ENCODE measurements at regions not wholly inside any gene's neighbourhood (a gene's known extent, or its start where the extent isn't known, plus 50 kb on each side); places are given as distances from the start of the nearest gene placed in this dataset.

DNA sequence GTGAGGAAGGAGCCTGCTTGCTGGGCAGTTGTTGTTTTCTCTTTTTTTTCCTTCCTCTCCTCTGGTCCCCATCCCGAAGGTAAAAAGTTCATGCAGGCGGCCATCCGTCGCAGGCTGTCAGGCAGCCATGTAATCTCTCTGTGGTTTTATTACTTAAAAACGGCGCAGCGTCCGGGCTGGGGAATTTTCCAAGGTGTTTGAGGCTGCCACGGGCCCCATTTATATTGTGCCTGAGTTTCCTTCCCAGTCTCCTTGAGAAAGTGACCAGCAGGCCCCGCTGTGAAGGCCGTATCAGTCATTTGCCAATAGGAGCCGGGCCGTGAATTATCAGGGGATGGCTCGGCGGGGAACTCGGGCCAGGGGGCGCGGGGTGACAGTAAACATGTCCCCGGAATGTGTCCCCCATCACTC lies 289.7 kb downstream of the PBX3 start:
- peak overlapping the region; percentile 23 for H3K4me2 ChIP-seq (ENCODE audit: insufficient read depth, low read length)
- no peaks in the 10 kb centered on the region for H3K36me3 ChIP-seq (ENCODE audit: insufficient read depth, low read length)
- no peak for DNase-seq (ENCODE audit: insufficient read length, low spot score, missing footprints)
- H3K4me1 ChIP-seq (ENCODE audit: insufficient read depth, low read length) = no peaks in the 10 kb centered on the region
- H3K79me2 ChIP-seq (ENCODE audit: insufficient read depth, low read length) = no peaks in the 10 kb centered on the region
- H3K9me3 ChIP-seq (ENCODE audit: low read depth, low read length) = no peaks in the 10 kb centered on the region
- no peak overlapping the region for H3K4me3 ChIP-seq (ENCODE audit: insufficient read depth, low read length)
- TF ChIP-seq CTCF (IDR thresholded peaks at IDR 0.05; ENCODE audit: extremely low read depth, low read depth, low read length) = no peak
- H2AFZ ChIP-seq (ENCODE audit: low read length) = no peak overlapping the region
- H4K20me1 ChIP-seq (ENCODE audit: insufficient read depth, low read length) = no peaks in the 10 kb centered on the region
- no peak overlapping the region for H3K27ac ChIP-seq (ENCODE audit: low read depth, low read length)
- peaks cover 14% of the 10 kb centered on the region for H3K27me3 ChIP-seq (ENCODE audit: insufficient read depth, low read length)

- Histone ChIP-seq H3K4me1 (ENCODE audit: insufficient read depth, low read length) (no peaks in the 10 kb centered on the region), H3K4me3 (ENCODE audit: insufficient read depth, low read length) (no peak overlapping the region), H3K27me3 (ENCODE audit: insufficient read depth, low read length) (peaks cover 14% of the 10 kb centered on the region), H3K79me2 (ENCODE audit: insufficient read depth, low read length) (no peaks in the 10 kb centered on the region), H3K9me3 (ENCODE audit: low read depth, low read length) (no peaks in the 10 kb centered on the region), H3K36me3 (ENCODE audit: insufficient read depth, low read length) (no peaks in the 10 kb centered on the region), H3K4me2 (ENCODE audit: insufficient read depth, low read length) (no peak overlapping the region), H2AFZ (ENCODE audit: low read length) (no peak overlapping the region), H3K27ac (ENCODE audit: low read depth, low read length) (no peak overlapping the region), H4K20me1 (ENCODE audit: insufficient read depth, low read length) (no peaks in the 10 kb centered on the region)
- DNase-seq (ENCODE audit: insufficient read length, low spot score, missing footprints) = no peak
- no peak for TF ChIP-seq CTCF (IDR thresholded peaks at IDR 0.05; ENCODE audit: extremely low read depth, low read depth, low read length)
Observed at GRCh38 chr9:126038790-126039189, 287.8 kb upstream of the MVB12B start.

- Histone ChIP-seq H3K27me3 (ENCODE audit: insufficient read depth, low read length) (peaks cover 3% of the 10 kb centered on the region), H3K4me2 (ENCODE audit: insufficient read depth, low read length) (no peak overlapping the region), H3K9me3 (ENCODE audit: low read depth, low read length) (peaks cover 2% of the 10 kb centered on the region), H3K4me3 (ENCODE audit: insufficient read depth, low read length) (no peak overlapping the region), H4K20me1 (ENCODE audit: insufficient read depth, low read length) (no peaks in the 10 kb centered on the region), H3K79me2 (ENCODE audit: insufficient read depth, low read length) (no peaks in the 10 kb centered on the region), H3K36me3 (ENCODE audit: insufficient read depth, low read length) (no peaks in the 10 kb centered on the region), H2AFZ (ENCODE audit: low read length) (no peak overlapping the region), H3K4me1 (ENCODE audit: insufficient read depth, low read length) (no peaks in the 10 kb centered on the region), H3K27ac (ENCODE audit: low read depth, low read length) (no peak overlapping the region)
- no peak for DNase-seq (ENCODE audit: insufficient read length, low spot score, missing footprints)
- TF ChIP-seq CTCF (IDR thresholded peaks at IDR 0.05; ENCODE audit: extremely low read depth, low read depth, low read length) = no peak
Observed at GRCh38 chr9:126043681-126044080, 282.9 kb upstream of the MVB12B start.

DNA sequence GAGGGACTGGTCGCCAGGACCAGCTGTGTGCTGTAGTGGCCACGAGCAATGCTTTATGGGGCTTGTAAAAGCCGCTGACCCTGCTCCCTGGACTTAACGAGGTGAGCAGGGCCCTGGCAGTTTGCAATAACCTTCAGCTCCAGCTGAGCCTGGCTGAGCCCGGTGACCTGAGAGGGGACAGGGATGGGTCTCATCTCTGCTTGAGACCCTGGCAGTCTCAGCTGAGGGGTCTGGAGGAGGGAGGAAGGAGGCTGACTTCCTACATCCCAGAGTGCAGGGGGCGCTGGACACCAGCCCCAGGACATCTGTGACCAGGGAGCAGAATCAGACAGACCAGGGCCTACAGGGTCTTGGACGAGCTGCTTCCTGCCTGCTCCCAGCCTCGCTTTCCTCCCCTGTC lies 277.5 kb upstream of the MVB12B start:
- H3K9me3 ChIP-seq (ENCODE audit: low read depth, low read length) = peaks cover 2% of the 10 kb centered on the region
- no peak overlapping the region for H3K4me2 ChIP-seq (ENCODE audit: insufficient read depth, low read length)
- H2AFZ ChIP-seq (ENCODE audit: low read length) = no peak overlapping the region
- H4K20me1 ChIP-seq (ENCODE audit: insufficient read depth, low read length) = no peaks in the 10 kb centered on the region
- peaks cover 20% of the 10 kb centered on the region for H3K27me3 ChIP-seq (ENCODE audit: insufficient read depth, low read length)
- H3K36me3 ChIP-seq (ENCODE audit: insufficient read depth, low read length) = no peaks in the 10 kb centered on the region
- DNase-seq (ENCODE audit: insufficient read length, low spot score, missing footprints) = no peak
- H3K79me2 ChIP-seq (ENCODE audit: insufficient read depth, low read length) = no peaks in the 10 kb centered on the region
- H3K4me1 ChIP-seq (ENCODE audit: insufficient read depth, low read length) = no peaks in the 10 kb centered on the region
- no peak overlapping the region for H3K27ac ChIP-seq (ENCODE audit: low read depth, low read length)
- no peak for TF ChIP-seq CTCF (IDR thresholded peaks at IDR 0.05; ENCODE audit: extremely low read depth, low read depth, low read length)
- no peak overlapping the region for H3K4me3 ChIP-seq (ENCODE audit: insufficient read depth, low read length)

Data from osteoblast (primary cell).